Choroid plexus epithelial cell (primary cell): ENCODE measurements at regions not wholly inside any gene's neighbourhood (a gene's known extent, or its start where the extent isn't known, plus 50 kb on each side); places are given as distances from the start of the nearest gene placed in this dataset.
A peak's percentile ranks its signal among the peaks of the same experiment; 100 is the strongest.

Experiments
- DNase-seq: peaks from one replicate; pipeline ENCODE4 v3.0.0-alpha.2; 2010; ENCODE audit warnings: low read depth
- H3K4me3 ChIP-seq: 2 replicates; pipeline ENCODE4 v1.5.1; 2011; ENCODE audit warnings: low read depth, mild to moderate bottlenecking, control low read depth, low read length, moderate library complexity
- CTCF ChIP-seq: conservative IDR thresholded peaks from 2 replicates; pipeline ENCODE4 v1.5.1; 2011; ENCODE audit warnings: low read depth, mild to moderate bottlenecking, control low read depth, inconsistent platforms, low read length, moderate library complexity

GRCh38 chr2:18750672-18751554, 161.5 kb upstream of the NT5C1B start:
- TF ChIP-seq CTCF: no peak
- no peak overlapping the region for H3K4me3 ChIP-seq
- peak; percentile 78 for DNase-seq

- TF ChIP-seq CTCF: peak; percentile 76
- DNase-seq: peak; percentile 82
- no peak overlapping the region for H3K4me3 ChIP-seq
Observed at GRCh38 chr2:18749912-18750526, 160.7 kb upstream of the NT5C1B start.

GRCh38 chr2:18745431-18746272, 156.3 kb upstream of the NT5C1B start:
- no peak for TF ChIP-seq CTCF
- no peak overlapping the region for H3K4me3 ChIP-seq
- no peak for DNase-seq

- no peak for DNase-seq
- H3K4me3 ChIP-seq: no peak overlapping the region
- TF ChIP-seq CTCF: peak; percentile 19
Observed at GRCh38 chr2:18741895-18742732, 152.7 kb upstream of the NT5C1B start.

- H3K4me3 ChIP-seq: no peak overlapping the region
- no peak for TF ChIP-seq CTCF
- no peak for DNase-seq
Observed at GRCh38 chr2:18741191-18741590, 151.8 kb upstream of the NT5C1B start.

GRCh38 chr2:18740474-18740881, 151.1 kb upstream of the NT5C1B start:
- peak; percentile 45 for DNase-seq
- TF ChIP-seq CTCF: no peak

More at GRCh38 chr2:18740474-18740881, 151.1 kb upstream of the NT5C1B start:
- H3K4me3 ChIP-seq: no peak overlapping the region
